ENCODE measurements at regions not wholly inside any gene's neighbourhood (a gene's known extent, or its start where the extent isn't known, plus 50 kb on each side); places are given as distances from the start of the nearest gene placed in this dataset.

DNA sequence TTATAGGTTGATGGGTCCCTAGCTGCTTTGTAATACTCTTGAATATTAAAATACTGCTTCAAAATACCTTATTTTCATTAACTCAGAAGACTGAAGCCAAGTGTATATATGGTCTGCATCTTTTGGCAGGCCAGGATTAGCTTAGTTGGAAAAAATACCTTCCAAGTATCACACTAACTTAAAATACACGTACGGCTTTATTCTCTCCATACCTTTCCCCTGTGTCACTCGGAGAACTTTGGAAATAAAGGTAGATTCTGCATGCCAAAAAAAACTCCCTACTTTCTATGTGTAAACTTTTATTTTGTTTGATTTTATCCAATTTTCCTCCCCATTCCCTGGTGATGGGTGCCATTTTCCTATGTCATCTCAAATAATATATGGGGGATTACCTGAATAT, 422.3 kb upstream of the MDFIC2 start:
- TF ChIP-seq POLR2AphosphoS5 (IDR thresholded peaks at IDR 0.05) (no peak), MXI1 (conservative IDR thresholded peaks at IDR 0.05; ENCODE audit: poor library complexity, severe bottlenecking) (no peak), RAD21 (conservative IDR thresholded peaks at IDR 0.05) (no peak), REST (IDR thresholded peaks at IDR 0.05; ENCODE audit: borderline replicate concordance) (no peak), EP300 (conservative IDR thresholded peaks at IDR 0.05; ENCODE audit: poor library complexity, severe bottlenecking) (no peak), SMC3 (conservative IDR thresholded peaks at IDR 0.05; ENCODE audit: poor library complexity) (no peak), EZH2 (IDR thresholded peaks at IDR 0.05; ENCODE audit: borderline replicate concordance, insufficient read depth, low read length, poor library complexity, severe bottlenecking) (no peak), TAF1 (IDR thresholded peaks at IDR 0.05; ENCODE audit: low read depth) (no peak)
- TF ChIP-seq, protein P1, sequence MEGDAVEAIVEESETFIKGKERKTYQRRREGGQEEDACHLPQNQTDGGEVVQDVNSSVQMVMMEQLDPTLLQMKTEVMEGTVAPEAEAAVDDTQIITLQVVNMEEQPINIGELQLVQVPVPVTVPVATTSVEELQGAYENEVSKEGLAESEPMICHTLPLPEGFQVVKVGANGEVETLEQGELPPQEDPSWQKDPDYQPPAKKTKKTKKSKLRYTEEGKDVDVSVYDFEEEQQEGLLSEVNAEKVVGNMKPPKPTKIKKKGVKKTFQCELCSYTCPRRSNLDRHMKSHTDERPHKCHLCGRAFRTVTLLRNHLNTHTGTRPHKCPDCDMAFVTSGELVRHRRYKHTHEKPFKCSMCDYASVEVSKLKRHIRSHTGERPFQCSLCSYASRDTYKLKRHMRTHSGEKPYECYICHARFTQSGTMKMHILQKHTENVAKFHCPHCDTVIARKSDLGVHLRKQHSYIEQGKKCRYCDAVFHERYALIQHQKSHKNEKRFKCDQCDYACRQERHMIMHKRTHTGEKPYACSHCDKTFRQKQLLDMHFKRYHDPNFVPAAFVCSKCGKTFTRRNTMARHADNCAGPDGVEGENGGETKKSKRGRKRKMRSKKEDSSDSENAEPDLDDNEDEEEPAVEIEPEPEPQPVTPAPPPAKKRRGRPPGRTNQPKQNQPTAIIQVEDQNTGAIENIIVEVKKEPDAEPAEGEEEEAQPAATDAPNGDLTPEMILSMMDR (IDR thresholded peaks at IDR 0.05; ENCODE audit: poor library complexity, severe bottlenecking), result no peak
- Histone ChIP-seq H3K27me3 (ENCODE audit: insufficient read depth, low read depth, low read length) (no peaks in the 10 kb centered on the region), H3K9me2 (ENCODE audit: insufficient read depth, low read length) (no peaks in the 10 kb centered on the region), H4K20me1 (ENCODE audit: insufficient read depth) (no peaks in the 10 kb centered on the region), H3K4me2 (ENCODE audit: low read length) (no peak overlapping the region), H3K4me3 (ENCODE audit: low read length) (no peak overlapping the region), H3K9ac (ENCODE audit: low read length) (no peak overlapping the region), H3K27ac (ENCODE audit: low read length) (no peak overlapping the region), H3F3A (ENCODE audit: insufficient read depth, low read length, poor library complexity, severe bottlenecking) (no peaks in the 10 kb centered on the region), H3K36me3 (ENCODE audit: insufficient read depth, low read length) (no peaks in the 10 kb centered on the region), H3K9me3 (ENCODE audit: low read length) (no peaks in the 10 kb centered on the region), H2AFZ (ENCODE audit: low read depth, low read length) (no peak overlapping the region), H3K79me2 (replicated peaks; ENCODE audit: insufficient read depth, low read length) (no peaks in the 10 kb centered on the region)

DNA sequence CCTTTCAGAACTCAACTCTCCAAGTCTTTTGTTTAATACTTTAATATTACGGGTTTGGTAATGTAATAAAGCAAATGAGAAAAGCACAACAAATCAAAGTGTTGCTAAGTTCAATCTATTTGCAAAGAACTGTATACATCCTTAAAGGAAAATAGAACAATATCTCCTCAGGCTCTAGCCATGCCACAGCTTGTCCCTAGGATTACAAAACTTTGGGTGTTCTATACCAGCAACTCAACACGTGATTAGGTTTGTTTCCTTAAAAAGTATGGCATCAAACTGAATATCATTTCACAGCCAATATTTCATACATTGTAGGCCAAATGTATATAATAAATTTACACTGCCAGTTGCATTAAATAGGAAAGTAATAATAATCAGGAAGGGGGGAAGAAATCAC, 418.6 kb upstream of the MDFIC2 start:
- H3K9me2 ChIP-seq (ENCODE audit: insufficient read depth, low read length), result no peaks in the 10 kb centered on the region
- H3K9ac ChIP-seq (ENCODE audit: low read length), result no peak overlapping the region
- no peak overlapping the region for H3K27ac ChIP-seq (ENCODE audit: low read length)
- no peaks in the 10 kb centered on the region for H3K36me3 ChIP-seq (ENCODE audit: insufficient read depth, low read length)
- H3K4me3 ChIP-seq (ENCODE audit: low read length), result no peak overlapping the region
- TF ChIP-seq REST (IDR thresholded peaks at IDR 0.05; ENCODE audit: borderline replicate concordance), result no peak
- TF ChIP-seq, protein P1 (IDR thresholded peaks at IDR 0.05; ENCODE audit: poor library complexity, severe bottlenecking), result no peak
- TF ChIP-seq MXI1 (conservative IDR thresholded peaks at IDR 0.05; ENCODE audit: poor library complexity, severe bottlenecking), result no peak
- no peak for TF ChIP-seq POLR2AphosphoS5 (IDR thresholded peaks at IDR 0.05)
- TF ChIP-seq RAD21 (conservative IDR thresholded peaks at IDR 0.05), result no peak
- TF ChIP-seq EP300 (conservative IDR thresholded peaks at IDR 0.05; ENCODE audit: poor library complexity, severe bottlenecking), result no peak
- no peak for TF ChIP-seq TAF1 (IDR thresholded peaks at IDR 0.05; ENCODE audit: low read depth)
- TF ChIP-seq SMC3 (conservative IDR thresholded peaks at IDR 0.05; ENCODE audit: poor library complexity), result no peak
- TF ChIP-seq EZH2 (IDR thresholded peaks at IDR 0.05; ENCODE audit: borderline replicate concordance, insufficient read depth, low read length, poor library complexity, severe bottlenecking), result no peak
- H4K20me1 ChIP-seq (ENCODE audit: insufficient read depth), result no peaks in the 10 kb centered on the region
- no peaks in the 10 kb centered on the region for H3K27me3 ChIP-seq (ENCODE audit: insufficient read depth, low read depth, low read length)
- no peaks in the 10 kb centered on the region for H3F3A ChIP-seq (ENCODE audit: insufficient read depth, low read length, poor library complexity, severe bottlenecking)
- no peaks in the 10 kb centered on the region for H3K79me2 ChIP-seq (replicated peaks; ENCODE audit: insufficient read depth, low read length)
- H3K9me3 ChIP-seq (ENCODE audit: low read length), result no peaks in the 10 kb centered on the region
- no peak overlapping the region for H2AFZ ChIP-seq (ENCODE audit: low read depth, low read length)
- no peak overlapping the region for H3K4me2 ChIP-seq (ENCODE audit: low read length)

Measured in neural cell (in vitro differentiated cells).